Glutamatergic neuron (in vitro differentiated cells): ENCODE measurements at regions not wholly inside any gene's neighbourhood (a gene's known extent, or its start where the extent isn't known, plus 50 kb on each side); places are given as distances from the start of the nearest gene placed in this dataset.

ENCODE experiments used
- DNase-seq: peaks from one replicate; pipeline ENCODE4 v3.0.0; 2022
- H3K27ac Mint-ChIP-seq: one replicate; pipeline ENCODE4 v1.8.0; 2020; ENCODE audit warnings: mild to moderate bottlenecking, mixed read lengths, inconsistent platforms; ENCODE audit not compliant: unreplicated experiment
- H3K27me3 Mint-ChIP-seq: one replicate; pipeline ENCODE4 v1.8.0; 2020; ENCODE audit warnings: mild to moderate bottlenecking, moderate library complexity, mixed read lengths, inconsistent platforms; ENCODE audit not compliant: unreplicated experiment
- H3K36me3 Mint-ChIP-seq: one replicate; pipeline ENCODE4 v1.8.0; 2020; ENCODE audit warnings: mild to moderate bottlenecking, mixed read lengths, inconsistent platforms; ENCODE audit not compliant: unreplicated experiment
- H3K4me1 Mint-ChIP-seq: one replicate; pipeline ENCODE4 v1.8.0; 2020; ENCODE audit warnings: mild to moderate bottlenecking, low read depth, mixed read lengths, inconsistent platforms; ENCODE audit not compliant: unreplicated experiment
- H3K4me3 Mint-ChIP-seq: one replicate; pipeline ENCODE4 v1.8.0; 2020; ENCODE audit warnings: mild to moderate bottlenecking, mixed read lengths, inconsistent platforms; ENCODE audit not compliant: unreplicated experiment
- H3K9me3 Mint-ChIP-seq: one replicate; pipeline ENCODE4 v1.8.0; 2020; ENCODE audit warnings: mild to moderate bottlenecking, moderate library complexity, mixed read lengths, inconsistent platforms; ENCODE audit not compliant: unreplicated experiment
- TF ChIP-seq, protein P1 (sequence below): fragments of 200-600 bp; sonication (generic); IDR thresholded peaks from one replicate; pipeline ENCODE4 v1.5.0; 2021; ENCODE audit not compliant: partially characterized antibody, unreplicated experiment

DNA sequence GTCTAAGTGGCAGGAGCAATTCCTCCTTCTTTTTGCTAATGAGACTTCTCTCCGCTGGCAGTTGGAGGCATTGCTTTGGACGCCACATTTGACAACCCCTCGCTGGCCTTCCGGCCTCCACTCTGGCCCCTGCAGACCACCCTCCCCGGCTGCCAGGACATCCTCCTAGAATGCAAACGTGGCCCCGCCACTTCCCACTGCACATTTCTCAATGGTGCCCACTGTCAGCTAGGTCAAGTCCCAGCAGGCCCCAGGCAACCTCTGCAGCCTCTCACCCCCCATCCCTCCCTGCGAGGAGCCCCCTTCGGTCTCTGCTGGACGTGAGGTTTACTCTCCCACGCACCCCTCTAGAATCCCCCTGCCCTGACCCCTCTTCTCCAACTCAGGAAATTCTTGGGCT is 250.3 kb downstream of the FOXL1 start:
- no peaks in the 10 kb centered on the region for H3K4me1 Mint-ChIP-seq
- peaks cover 5% of the 10 kb centered on the region for H3K27me3 Mint-ChIP-seq
- peaks cover 5% of the 10 kb centered on the region for H3K36me3 Mint-ChIP-seq

DNA sequence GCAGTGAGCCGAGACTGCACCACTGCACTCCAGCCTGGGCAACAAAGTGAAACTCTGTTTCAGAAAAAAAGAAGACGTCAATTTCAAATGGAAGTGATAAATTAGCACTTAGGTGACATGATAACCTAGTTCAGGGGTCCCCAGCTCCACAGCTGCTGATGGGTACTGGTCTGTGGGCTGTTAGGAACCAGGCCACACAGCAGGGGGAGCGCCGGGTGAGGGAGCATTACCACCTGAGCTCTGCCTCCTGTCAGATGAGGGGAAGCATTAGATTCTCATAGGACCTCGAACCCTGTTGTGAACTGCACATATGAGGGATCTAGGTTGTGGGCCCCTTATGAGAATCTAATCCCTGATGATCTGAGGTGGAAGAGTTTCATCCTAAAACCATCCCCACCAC is 253.0 kb downstream of the FOXL1 start:
- DNase-seq: no peak
- no peaks in the 10 kb centered on the region for H3K4me1 Mint-ChIP-seq
- no peak overlapping the region for H3K4me3 Mint-ChIP-seq
- no peak overlapping the region for H3K27ac Mint-ChIP-seq
- TF ChIP-seq, protein P1, sequence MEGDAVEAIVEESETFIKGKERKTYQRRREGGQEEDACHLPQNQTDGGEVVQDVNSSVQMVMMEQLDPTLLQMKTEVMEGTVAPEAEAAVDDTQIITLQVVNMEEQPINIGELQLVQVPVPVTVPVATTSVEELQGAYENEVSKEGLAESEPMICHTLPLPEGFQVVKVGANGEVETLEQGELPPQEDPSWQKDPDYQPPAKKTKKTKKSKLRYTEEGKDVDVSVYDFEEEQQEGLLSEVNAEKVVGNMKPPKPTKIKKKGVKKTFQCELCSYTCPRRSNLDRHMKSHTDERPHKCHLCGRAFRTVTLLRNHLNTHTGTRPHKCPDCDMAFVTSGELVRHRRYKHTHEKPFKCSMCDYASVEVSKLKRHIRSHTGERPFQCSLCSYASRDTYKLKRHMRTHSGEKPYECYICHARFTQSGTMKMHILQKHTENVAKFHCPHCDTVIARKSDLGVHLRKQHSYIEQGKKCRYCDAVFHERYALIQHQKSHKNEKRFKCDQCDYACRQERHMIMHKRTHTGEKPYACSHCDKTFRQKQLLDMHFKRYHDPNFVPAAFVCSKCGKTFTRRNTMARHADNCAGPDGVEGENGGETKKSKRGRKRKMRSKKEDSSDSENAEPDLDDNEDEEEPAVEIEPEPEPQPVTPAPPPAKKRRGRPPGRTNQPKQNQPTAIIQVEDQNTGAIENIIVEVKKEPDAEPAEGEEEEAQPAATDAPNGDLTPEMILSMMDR: no peak
- peaks cover 5% of the 10 kb centered on the region for H3K36me3 Mint-ChIP-seq
- H3K9me3 Mint-ChIP-seq: peaks cover 2% of the 10 kb centered on the region
- H3K27me3 Mint-ChIP-seq: peaks cover 6% of the 10 kb centered on the region

More for the DNA sequence above, 250.3 kb downstream of the FOXL1 start:
- TF ChIP-seq, protein P1: no peak
- Mint-ChIP-seq H3K4me3 (no peak overlapping the region), H3K9me3 (peaks cover 3% of the 10 kb centered on the region), H3K27ac (no peak overlapping the region)
- no peak for DNase-seq

DNA sequence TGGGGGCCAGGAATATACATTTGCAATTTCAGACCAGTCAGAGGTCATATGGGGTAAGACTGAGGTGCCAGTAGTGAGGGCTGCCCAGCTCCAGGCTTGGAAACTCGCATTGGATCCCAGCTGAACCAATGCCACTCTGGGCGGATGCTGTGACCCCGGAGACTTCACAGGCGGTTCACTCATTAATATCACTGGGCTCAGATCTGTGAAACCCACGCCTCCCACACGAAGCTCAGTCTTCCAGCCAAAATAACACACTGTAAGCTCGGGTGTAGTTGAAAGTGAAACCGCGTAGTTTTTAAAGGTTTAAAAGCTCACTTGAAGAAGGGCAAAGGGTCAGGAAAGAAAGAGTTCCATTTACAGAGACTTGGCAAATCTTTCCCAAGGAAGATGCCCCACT is 254.8 kb downstream of the FOXL1 start:
- Mint-ChIP-seq H3K4me1 (no peaks in the 10 kb centered on the region), H3K9me3 (no peaks in the 10 kb centered on the region), H3K27ac (no peak overlapping the region), H3K27me3 (peaks cover 6% of the 10 kb centered on the region), H3K4me3 (no peak overlapping the region), H3K36me3 (peaks cover 5% of the 10 kb centered on the region)
- TF ChIP-seq, protein P1: no peak
- no peak for DNase-seq

DNA sequence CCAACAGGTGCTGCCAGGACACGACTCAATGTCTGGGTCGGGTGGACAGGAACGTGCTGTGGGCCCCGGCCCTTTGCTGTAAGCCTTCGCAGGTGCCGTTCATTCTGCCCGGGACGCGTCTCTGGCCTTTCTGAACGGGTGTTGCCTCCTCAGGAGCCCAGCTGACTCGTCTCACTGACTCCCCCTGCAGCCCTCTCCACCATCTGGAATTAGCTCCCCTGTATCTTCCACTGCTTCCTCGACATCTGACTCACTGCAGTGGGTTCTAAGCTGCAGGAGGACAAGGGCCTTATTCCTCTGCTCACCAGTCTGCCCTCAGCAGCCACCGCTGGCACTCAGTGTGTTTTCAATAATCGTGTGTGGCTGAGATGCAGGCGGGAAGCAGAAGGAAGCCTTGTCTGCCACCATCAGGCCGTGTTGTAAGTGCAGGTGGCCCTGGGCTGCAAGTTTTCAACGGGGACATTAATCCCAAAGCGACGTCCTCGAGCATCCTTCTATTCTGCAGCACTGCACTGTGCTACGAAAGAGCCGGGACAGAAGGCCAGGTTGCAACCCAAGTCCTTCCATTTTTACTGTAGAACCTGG is 256.2 kb downstream of the FOXL1 start:
- Mint-ChIP-seq H3K9me3 (no peaks in the 10 kb centered on the region), H3K27ac (no peak overlapping the region), H3K4me3 (no peak overlapping the region), H3K4me1 (no peaks in the 10 kb centered on the region), H3K27me3 (peaks cover 4% of the 10 kb centered on the region), H3K36me3 (peaks cover 5% of the 10 kb centered on the region)
- DNase-seq: no peak
- TF ChIP-seq, protein P1: no peak

DNA sequence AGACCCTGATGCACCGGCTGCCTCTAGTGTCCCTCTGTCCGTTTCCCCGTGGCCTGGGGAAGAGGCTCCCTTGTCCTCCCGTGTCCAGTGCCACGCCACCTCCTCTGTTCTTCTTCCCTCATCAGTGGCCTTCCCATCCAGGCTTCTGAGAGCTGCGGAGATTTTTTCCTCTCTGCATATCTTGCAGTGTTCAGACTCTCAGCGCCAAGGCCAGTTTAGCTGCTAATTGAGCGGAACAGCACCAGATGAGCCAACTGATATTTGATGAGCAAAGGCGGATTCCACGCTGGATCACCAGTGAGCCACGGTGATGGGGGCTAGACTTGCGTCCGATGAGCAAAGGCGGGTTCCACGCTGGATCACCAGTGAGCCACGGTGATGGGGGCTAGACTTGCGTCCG is 257.6 kb downstream of the FOXL1 start:
- no peaks in the 10 kb centered on the region for H3K9me3 Mint-ChIP-seq
- no peaks in the 10 kb centered on the region for H3K4me1 Mint-ChIP-seq
- TF ChIP-seq, protein P1: no peak
- H3K4me3 Mint-ChIP-seq: no peak overlapping the region
- peaks cover 4% of the 10 kb centered on the region for H3K27me3 Mint-ChIP-seq
- no peak overlapping the region for H3K27ac Mint-ChIP-seq
- DNase-seq: no peak
- no peaks in the 10 kb centered on the region for H3K36me3 Mint-ChIP-seq
